Endothelial cell of umbilical vein (primary cell): ENCODE measurements at regions not wholly inside any gene's neighbourhood (a gene's known extent, or its start where the extent isn't known, plus 50 kb on each side); places are given as distances from the start of the nearest gene placed in this dataset.
"Not testable (repeated sequence)": the region's sequence is repeated elsewhere in the genome, so short reads cannot be mapped to it uniquely, and the experiment has no call there.

Experiments
- CTCF ChIP-seq, 2 donors: IDR thresholded peaks; 1 replicate in 1 of 2; 2 replicates in 1 of 2; pipeline ENCODE4 v1.5.1; 2011; ENCODE audit warnings: low read length in 2 of 2, mild to moderate bottlenecking in 2 of 2, moderate library complexity in 2 of 2, control low read depth in 1 of 2, inconsistent platforms in 1 of 2, low read depth in 1 of 2; ENCODE audit not compliant: insufficient read depth in 1 of 2; ENCODE audit errors: extremely low read depth in 1 of 2
- EZH2 ChIP-seq: IDR thresholded peaks from 2 replicates; pipeline ENCODE4 v1.6.1; 2012; ENCODE audit warnings: borderline replicate concordance, low read depth, mild to moderate bottlenecking, moderate library complexity, low read length, inconsistent platforms; ENCODE audit not compliant: severe bottlenecking
- JUN ChIP-seq: IDR thresholded peaks from 2 replicates; pipeline ENCODE4 v1.6.1; 2011; ENCODE audit warnings: borderline replicate concordance, low read depth; ENCODE audit not compliant: insufficient read length, insufficient read depth
- POLR2A ChIP-seq: IDR thresholded peaks from 2 replicates; pipeline ENCODE4 v1.6.1; 2012; ENCODE audit warnings: low read depth, mild to moderate bottlenecking, control low read depth, low read length
- POLR2AphosphoS5 ChIP-seq: IDR thresholded peaks from 2 replicates; pipeline ENCODE4 v1.6.1; 2012; ENCODE audit warnings: low read depth, mild to moderate bottlenecking, control low read depth, low read length, moderate library complexity; ENCODE audit not compliant: insufficient read depth

DNA sequence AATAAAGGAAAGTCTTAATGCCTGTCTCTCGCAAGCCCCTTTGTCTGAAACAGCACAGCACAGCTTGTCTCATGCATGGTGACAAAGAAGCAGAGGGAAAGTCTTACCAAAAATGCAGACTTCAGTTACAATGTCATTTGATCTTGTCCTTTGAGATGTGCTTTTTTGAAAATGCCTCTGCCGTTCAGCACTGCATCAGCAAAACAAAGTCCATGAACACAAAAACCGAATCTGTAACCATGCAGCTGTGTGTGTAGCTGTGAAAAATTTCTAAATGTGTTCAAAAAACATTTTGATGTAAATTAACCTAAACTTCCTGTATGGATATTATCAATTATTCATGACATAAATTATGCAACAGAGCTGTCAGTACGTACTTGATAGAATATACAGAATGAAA, 391.9 kb upstream of the FRG2C start:
- not testable (repeated sequence) for TF ChIP-seq CTCF (IDR thresholded peaks at IDR 0.05; ENCODE audit: extremely low read depth in 1 of 2, insufficient read depth in 1 of 2, low read depth in 1 of 2, low read length in 2 of 2); POLR2AphosphoS5; JUN; POLR2A; EZH2
